Kasumi-1 (cell line): ENCODE measurements at regions not wholly inside any gene's neighbourhood (a gene's known extent, or its start where the extent isn't known, plus 50 kb on each side); places are given as distances from the start of the nearest gene placed in this dataset.

Experiments
- DNase-seq, 2 experiments: peaks; one replicate each; lab custom pipeline; 2025; lab: John Stamatoyannopoulos, UW

- DNase-seq: no peak
Measured at GRCh38 chr7:25314731-25315267, 86.5 kb upstream of the NPVF start.

DNA sequence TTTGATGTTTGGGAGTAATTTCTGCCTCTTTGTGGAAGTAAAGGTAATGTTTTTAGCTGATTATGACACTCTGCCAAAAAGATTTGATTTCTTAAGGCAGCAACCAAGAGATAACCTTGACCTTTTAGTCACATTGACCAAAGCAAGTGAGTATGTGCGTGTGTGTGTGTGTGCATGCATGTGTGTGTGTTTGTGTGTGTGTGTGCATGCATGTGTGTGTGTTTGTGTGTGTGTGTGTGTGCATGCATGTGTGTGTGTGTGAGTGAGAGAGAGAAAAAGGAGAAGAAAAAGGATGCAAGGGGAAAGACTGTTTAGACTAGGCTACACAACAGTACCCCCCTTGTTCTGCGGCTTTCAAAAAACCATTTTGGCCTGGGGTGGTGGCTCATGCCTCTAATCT, 88.1 kb upstream of the NPVF start:
- DNase-seq: no peak

- no peak for DNase-seq
Measured at GRCh38 chr7:25318047-25318446, 89.8 kb upstream of the NPVF start.

GRCh38 chr7:25319707-25320106, 91.4 kb upstream of the NPVF start:
- no peak for DNase-seq

DNA sequence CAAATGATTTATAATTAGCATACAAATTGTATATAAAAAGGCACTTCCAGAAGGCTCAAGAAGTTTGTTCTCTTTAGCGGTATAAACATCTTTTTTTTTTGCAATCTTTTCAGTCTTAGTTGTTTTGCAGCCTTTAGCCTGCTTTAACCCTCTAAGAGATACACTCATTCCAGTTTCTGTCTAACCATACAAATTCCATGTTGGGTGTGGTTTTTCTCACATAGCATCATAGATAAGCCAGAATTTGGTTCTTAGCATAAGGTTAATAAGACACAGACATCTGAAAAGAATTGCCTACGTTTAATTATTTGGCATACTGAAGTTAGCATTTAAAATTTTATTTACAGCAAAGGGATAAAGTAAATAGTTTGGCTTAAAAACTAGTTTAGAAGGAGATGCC, 92.5 kb upstream of the NPVF start:
- DNase-seq: no peak

DNA sequence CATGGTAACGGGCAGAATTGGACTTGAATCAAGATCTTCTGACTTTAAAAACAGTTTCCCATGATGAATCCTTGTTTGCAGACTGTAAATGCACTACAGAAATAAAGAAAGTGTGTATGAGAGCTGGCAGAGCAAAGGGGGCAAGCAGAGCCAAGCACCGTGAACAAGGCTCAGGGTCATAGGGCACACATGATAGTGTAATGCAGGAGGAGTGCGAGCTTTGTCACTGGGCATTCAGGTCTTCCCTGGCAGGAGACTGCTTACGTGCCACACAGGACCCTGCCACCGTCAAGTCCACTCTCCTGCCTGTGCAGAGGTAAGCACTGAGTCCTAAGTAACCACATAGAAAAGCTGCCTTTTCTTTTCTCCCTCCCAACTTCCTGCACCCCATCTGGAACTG, 93.1 kb upstream of the NPVF start:
- no peak for DNase-seq

- no peak for DNase-seq
Measured at GRCh38 chr7:25322473-25322872, 94.2 kb upstream of the NPVF start.

DNA sequence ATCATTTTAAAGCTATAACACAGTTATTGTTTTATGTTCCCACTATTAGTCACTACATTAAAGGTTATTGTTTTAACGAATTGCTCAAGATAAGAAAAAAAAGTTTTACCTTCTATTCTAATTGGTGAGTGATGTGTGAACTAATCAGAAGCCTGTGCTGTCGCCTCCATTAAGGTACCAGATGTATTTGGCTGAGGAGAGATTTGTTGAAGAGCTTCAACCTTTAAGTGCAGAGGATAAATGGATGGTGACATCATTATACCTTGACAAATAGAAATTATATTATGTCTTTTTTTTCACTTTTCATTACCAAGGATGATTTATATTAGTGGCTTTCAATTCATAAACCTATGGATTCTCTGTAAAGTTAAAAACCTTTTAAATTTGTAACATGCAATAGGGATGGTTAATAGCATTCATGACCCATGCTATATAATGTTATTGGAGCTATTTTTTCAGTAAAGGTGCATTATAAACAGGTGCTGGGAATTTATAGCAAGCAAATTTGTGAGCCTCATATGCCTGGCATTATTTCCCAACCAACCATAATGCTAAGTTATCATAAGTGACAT, 97.0 kb upstream of the NPVF start:
- DNase-seq: no peak

GRCh38 chr7:25326501-25327156, 98.3 kb upstream of the NPVF start:
- DNase-seq: no peak

DNA sequence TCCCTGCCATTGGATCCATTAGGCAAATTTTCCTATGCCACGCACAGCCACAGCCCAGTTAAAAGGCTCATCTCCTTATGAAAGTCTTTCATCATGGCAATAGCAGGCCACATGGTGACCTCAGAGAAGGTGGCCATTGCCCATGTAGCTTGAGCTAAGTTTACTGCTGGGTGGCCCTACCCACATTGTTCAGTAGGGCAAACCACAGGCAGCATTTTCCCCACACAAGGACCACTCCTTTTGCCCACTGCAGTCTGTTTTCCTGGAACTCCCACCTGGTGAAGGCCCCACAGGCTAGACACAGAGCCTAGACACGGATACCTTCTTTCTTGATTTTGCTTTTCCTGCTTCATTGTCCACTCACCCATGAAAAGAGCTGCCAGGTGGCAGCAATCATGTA, 101.5 kb upstream of the NPVF start:
- DNase-seq: no peak

GRCh38 chr7:25333296-25333928, 105.1 kb upstream of the NPVF start:
- no peak for DNase-seq

- no peak for DNase-seq
Measured at GRCh38 chr7:25347360-25348066, 119.2 kb upstream of the NPVF start.

GRCh38 chr7:25348104-25348503, 119.8 kb upstream of the NPVF start:
- no peak for DNase-seq

- no peak for DNase-seq
Measured at GRCh38 chr7:25349283-25350017, 121.2 kb upstream of the NPVF start.

DNA sequence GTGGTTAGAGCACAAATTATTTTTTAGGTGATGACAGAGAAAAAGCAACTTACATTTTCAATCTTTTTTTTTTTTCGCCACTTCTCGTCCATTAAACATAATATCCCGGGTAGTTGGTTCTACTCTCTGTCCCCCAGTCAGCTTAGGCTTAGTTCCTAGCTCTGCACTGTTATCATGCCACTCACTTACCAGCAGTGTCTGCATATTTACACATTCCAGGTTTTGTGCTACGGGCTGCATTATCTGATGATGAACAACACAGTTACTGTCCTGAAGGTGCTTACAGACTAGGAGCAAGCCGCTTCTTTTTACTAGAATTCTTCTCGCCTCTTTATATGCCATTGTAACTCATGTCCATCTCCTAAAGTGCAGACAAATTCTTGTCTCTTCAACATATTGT, 121.8 kb upstream of the NPVF start:
- no peak for DNase-seq

DNA sequence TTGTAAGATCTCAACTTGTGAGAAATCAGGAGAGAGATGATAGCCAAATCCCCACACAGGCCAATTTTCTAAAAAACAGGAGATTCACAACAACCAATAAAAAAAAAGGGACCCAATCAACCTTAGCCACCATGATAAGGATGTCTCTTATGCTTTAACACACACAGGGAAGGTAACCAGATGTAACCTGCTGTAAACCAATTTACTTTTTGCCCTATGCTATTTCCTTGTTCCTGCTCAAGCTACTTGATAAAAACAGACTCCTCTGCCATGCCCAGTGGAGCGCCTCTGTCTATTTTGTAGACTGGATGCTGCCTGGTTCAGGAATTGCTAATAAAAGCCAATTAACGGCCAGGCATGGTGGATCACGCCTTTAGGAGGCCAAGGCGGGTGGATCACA, 123.5 kb upstream of the NPVF start:
- DNase-seq: no peak

DNA sequence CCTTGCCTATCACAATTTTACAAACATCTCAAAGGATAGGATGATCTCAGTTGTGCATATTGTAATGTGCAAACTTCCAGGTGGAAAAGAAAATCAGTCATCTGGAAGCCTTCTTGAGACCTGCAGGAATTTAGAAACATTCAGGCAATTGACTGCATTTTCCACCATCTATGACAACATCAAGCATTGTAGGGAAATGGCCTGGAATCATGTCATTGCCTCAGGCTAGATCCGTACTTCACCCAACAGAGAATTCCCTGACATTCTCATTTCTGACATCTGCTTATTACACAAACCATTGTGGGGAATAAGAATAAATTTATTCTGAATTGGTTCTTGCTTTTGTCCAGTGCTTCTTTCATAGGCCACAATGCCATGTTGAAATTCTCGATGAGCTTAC, 124.9 kb upstream of the NPVF start:
- DNase-seq: no peak

GRCh38 chr7:25353732-25354131, 125.4 kb upstream of the NPVF start:
- DNase-seq: no peak

DNA sequence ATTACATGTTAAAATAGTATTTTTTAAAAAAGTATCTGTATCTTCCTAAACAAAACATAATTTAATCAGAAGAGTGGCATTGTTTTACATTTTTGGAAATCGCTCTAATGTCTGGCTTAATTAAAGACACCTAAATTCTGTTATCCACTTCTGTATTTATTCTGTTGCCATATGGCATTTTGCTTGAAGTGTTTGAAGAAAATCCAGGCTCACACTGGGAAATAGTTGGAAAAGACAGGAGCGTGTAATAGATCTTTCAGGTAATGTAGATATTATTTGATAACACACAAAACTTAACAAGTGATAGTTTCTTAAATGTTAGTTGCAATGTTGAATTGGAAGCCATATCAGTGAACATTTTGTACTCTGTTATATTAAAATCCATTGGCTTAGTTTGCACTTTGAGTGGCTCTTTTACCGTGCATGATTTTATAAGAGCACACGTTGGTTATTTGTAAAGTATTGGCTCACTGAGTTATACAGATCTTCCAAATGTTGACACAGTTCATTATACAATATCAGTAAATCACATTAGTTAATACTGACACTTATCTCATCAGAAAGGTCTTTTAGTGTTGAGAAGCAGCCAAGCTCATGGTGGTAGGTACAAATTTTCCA, 128.4 kb upstream of the NPVF start:
- no peak for DNase-seq

GRCh38 chr7:25358926-25359325, 130.6 kb upstream of the NPVF start:
- no peak for DNase-seq

- no peak for DNase-seq
Measured at GRCh38 chr7:25359471-25360059, 131.3 kb upstream of the NPVF start.
